HG02840 (cell line): ENCODE measurements at regions not wholly inside any gene's neighbourhood (a gene's known extent, or its start where the extent isn't known, plus 50 kb on each side); places are given as distances from the start of the nearest gene placed in this dataset.
"Not testable (repeated sequence)": the region's sequence is repeated elsewhere in the genome, so short reads cannot be mapped to it uniquely, and the experiment has no call there.

Source experiments
- ATAC-seq: cut with Tn5 transposase; IDR thresholded peaks from one replicate; pipeline ENCODE4 v1.9.1; 2021; ENCODE audit warnings: mild to moderate bottlenecking, moderate library complexity, moderate number of reproducible peaks; ENCODE audit not compliant: unreplicated experiment, low FRiP score

GRCh38 chr13:52565324-52565723 lies 76.9 kb upstream of the HNRNPA1L2 start:
- ATAC-seq: peak; percentile 78

GRCh38 chr13:52569904-52570602 lies 72.2 kb upstream of the HNRNPA1L2 start:
- ATAC-seq: not testable (repeated sequence)

GRCh38 chr13:52571163-52571562 lies 71.1 kb upstream of the HNRNPA1L2 start:
- not testable (repeated sequence) for ATAC-seq

GRCh38 chr13:52582962-52583361 lies 59.3 kb upstream of the HNRNPA1L2 start:
- ATAC-seq: peak; percentile 60
